Neural cell (in vitro differentiated cells): ENCODE measurements at regions not wholly inside any gene's neighbourhood (a gene's known extent, or its start where the extent isn't known, plus 50 kb on each side); places are given as distances from the start of the nearest gene placed in this dataset.

ENCODE experiments used
- H2AFZ ChIP-seq: fragments of 200-600, 300-800 bp; sonication (generic), shearing (Covaris generic); 2 replicates; pipeline ENCODE4 v1.6.0; 2014; ENCODE audit warnings: low read depth, mild to moderate bottlenecking, antibody characterized with exemption, low read length, moderate library complexity
- H3F3A ChIP-seq: fragments of 200-600 bp; shearing (Covaris generic); 2 replicates; pipeline ENCODE4 v1.6.1; 2016; ENCODE audit warnings: mild to moderate bottlenecking, moderate library complexity, mixed read lengths, antibody characterized with exemption, low read length; ENCODE audit not compliant: insufficient read depth, poor library complexity, severe bottlenecking
- H3K27ac ChIP-seq: fragments of 200-600, 300-800 bp; sonication (generic), shearing (Covaris generic); 2 replicates; pipeline ENCODE4 v1.5.1; 2014; ENCODE audit warnings: mild to moderate bottlenecking, low read length, moderate library complexity
- H3K27me3 ChIP-seq: fragments of 300-800, 200-600 bp; sonication (generic), shearing (Covaris generic); 2 replicates; pipeline ENCODE4 v1.6.0; 2014; ENCODE audit warnings: mild to moderate bottlenecking, low read depth, low read length, moderate library complexity; ENCODE audit not compliant: insufficient read depth
- H3K36me3 ChIP-seq: fragments of 300-800, 200-600 bp; sonication (generic), shearing (Covaris generic); 2 replicates; pipeline ENCODE4 v1.5.1; 2014; ENCODE audit warnings: mild to moderate bottlenecking, antibody characterized with exemption, low read length, moderate library complexity; ENCODE audit not compliant: insufficient read depth
- H3K4me2 ChIP-seq: fragments of 300-800, 200-600 bp; sonication (generic), shearing (Covaris generic); 2 replicates; pipeline ENCODE4 v1.6.0; 2014; ENCODE audit warnings: mild to moderate bottlenecking, low read length
- H3K4me3 ChIP-seq: fragments of 300-800, 200-600 bp; sonication (generic), shearing (Covaris generic); 2 replicates; pipeline ENCODE4 v1.5.1; 2014; ENCODE audit warnings: mild to moderate bottlenecking, low read length, moderate library complexity
- H3K79me2 ChIP-seq: fragments of 200-600 bp; shearing (Covaris generic); replicated peaks from 2 replicates; pipeline ENCODE4 v1.6.0; 2014; ENCODE audit warnings: mild to moderate bottlenecking, low read length, moderate library complexity; ENCODE audit not compliant: insufficient read depth
- H3K9ac ChIP-seq: fragments of 300-800, 200-600 bp; sonication (generic), shearing (Covaris generic); 2 replicates; pipeline ENCODE4 v1.6.1; 2016; ENCODE audit warnings: mild to moderate bottlenecking, low read length, mixed read lengths
- H3K9me2 ChIP-seq: fragments of 200-600 bp; shearing (Covaris generic); 2 replicates; pipeline ENCODE4 v1.6.1; 2016; ENCODE audit warnings: mild to moderate bottlenecking, low read length, mixed read lengths; ENCODE audit not compliant: insufficient read depth
- H3K9me3 ChIP-seq: fragments of 200-600, 300-800 bp; sonication (generic), shearing (Covaris generic); 2 replicates; pipeline ENCODE4 v1.6.1; 2016; ENCODE audit warnings: mild to moderate bottlenecking, mixed run types, low read length, moderate library complexity, mixed read lengths
- H4K20me1 ChIP-seq: fragments of 200-600 bp; shearing (Covaris generic); 2 replicates; pipeline ENCODE4 v1.6.1; 2016; ENCODE audit warnings: mild to moderate bottlenecking, mixed run types; ENCODE audit not compliant: insufficient read depth
- CTCF ChIP-seq: fragments of 450-650 bp; IDR thresholded peaks from 2 replicates; pipeline ENCODE4 v1.5.1; 2014; ENCODE audit warnings: antibody characterized with exemption, mild to moderate bottlenecking, moderate library complexity; ENCODE audit not compliant: poor library complexity, severe bottlenecking
- EP300 ChIP-seq: fragments of 450-650 bp; conservative IDR thresholded peaks from 2 replicates; pipeline ENCODE4 v1.6.1; 2014; ENCODE audit warnings: antibody characterized with exemption, mild to moderate bottlenecking, moderate library complexity; ENCODE audit not compliant: poor library complexity, severe bottlenecking
- EZH2 ChIP-seq: fragments of 200-600, 300-800 bp; shearing (Covaris generic), sonication (generic); IDR thresholded peaks from 2 replicates; pipeline ENCODE4 v1.6.1; 2014; ENCODE audit warnings: antibody characterized with exemption, low read length, borderline replicate concordance, mild to moderate bottlenecking; ENCODE audit not compliant: insufficient read depth, poor library complexity, severe bottlenecking
- MXI1 ChIP-seq: fragments of 450-650 bp; conservative IDR thresholded peaks from 2 replicates; pipeline ENCODE4 v1.6.1; 2014; ENCODE audit warnings: antibody characterized with exemption, mild to moderate bottlenecking; ENCODE audit not compliant: poor library complexity, severe bottlenecking
- POLR2AphosphoS5 ChIP-seq: IDR thresholded peaks from 2 replicates; pipeline ENCODE4 v1.6.1; 2012
- RAD21 ChIP-seq: fragments of 450-650 bp; conservative IDR thresholded peaks from 2 replicates; pipeline ENCODE4 v1.6.1; 2014; ENCODE audit warnings: antibody characterized with exemption, mild to moderate bottlenecking, moderate library complexity
- SMC3 ChIP-seq: fragments of 450-650 bp; conservative IDR thresholded peaks from 2 replicates; pipeline ENCODE4 v1.6.1; 2014; ENCODE audit warnings: antibody characterized with exemption, mild to moderate bottlenecking, moderate library complexity; ENCODE audit not compliant: poor library complexity
- TAF1 ChIP-seq: IDR thresholded peaks from 2 replicates; pipeline ENCODE4 v1.6.1; 2012; ENCODE audit warnings: low read depth
- TF ChIP-seq, protein P1 (sequence below): IDR thresholded peaks from 2 replicates; pipeline ENCODE4 v1.6.1; 2012; ENCODE audit warnings: borderline replicate concordance

- no peak for TF ChIP-seq CTCF
Observed at GRCh38 chr10:62562101-62562500, 187.9 kb downstream of the ZNF365 start (continued).

- H3K9me3 ChIP-seq = no peaks in the 10 kb centered on the region
- no peaks in the 10 kb centered on the region for H3F3A ChIP-seq
- no peak overlapping the region for H3K4me2 ChIP-seq
- no peaks in the 10 kb centered on the region for H4K20me1 ChIP-seq
- TF ChIP-seq, protein P1, sequence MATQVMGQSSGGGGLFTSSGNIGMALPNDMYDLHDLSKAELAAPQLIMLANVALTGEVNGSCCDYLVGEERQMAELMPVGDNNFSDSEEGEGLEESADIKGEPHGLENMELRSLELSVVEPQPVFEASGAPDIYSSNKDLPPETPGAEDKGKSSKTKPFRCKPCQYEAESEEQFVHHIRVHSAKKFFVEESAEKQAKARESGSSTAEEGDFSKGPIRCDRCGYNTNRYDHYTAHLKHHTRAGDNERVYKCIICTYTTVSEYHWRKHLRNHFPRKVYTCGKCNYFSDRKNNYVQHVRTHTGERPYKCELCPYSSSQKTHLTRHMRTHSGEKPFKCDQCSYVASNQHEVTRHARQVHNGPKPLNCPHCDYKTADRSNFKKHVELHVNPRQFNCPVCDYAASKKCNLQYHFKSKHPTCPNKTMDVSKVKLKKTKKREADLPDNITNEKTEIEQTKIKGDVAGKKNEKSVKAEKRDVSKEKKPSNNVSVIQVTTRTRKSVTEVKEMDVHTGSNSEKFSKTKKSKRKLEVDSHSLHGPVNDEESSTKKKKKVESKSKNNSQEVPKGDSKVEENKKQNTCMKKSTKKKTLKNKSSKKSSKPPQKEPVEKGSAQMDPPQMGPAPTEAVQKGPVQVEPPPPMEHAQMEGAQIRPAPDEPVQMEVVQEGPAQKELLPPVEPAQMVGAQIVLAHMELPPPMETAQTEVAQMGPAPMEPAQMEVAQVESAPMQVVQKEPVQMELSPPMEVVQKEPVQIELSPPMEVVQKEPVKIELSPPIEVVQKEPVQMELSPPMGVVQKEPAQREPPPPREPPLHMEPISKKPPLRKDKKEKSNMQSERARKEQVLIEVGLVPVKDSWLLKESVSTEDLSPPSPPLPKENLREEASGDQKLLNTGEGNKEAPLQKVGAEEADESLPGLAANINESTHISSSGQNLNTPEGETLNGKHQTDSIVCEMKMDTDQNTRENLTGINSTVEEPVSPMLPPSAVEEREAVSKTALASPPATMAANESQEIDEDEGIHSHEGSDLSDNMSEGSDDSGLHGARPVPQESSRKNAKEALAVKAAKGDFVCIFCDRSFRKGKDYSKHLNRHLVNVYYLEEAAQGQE = no peak
- TF ChIP-seq SMC3 (no peak), EZH2 (no peak), MXI1 (no peak), EP300 (no peak), TAF1 (no peak), CTCF (no peak), POLR2AphosphoS5 (no peak), RAD21 (no peak)
- no peak overlapping the region for H3K27ac ChIP-seq
- H3K9me2 ChIP-seq = no peaks in the 10 kb centered on the region
- H3K4me3 ChIP-seq = no peak overlapping the region
- no peaks in the 10 kb centered on the region for H3K27me3 ChIP-seq
- H3K9ac ChIP-seq = no peak overlapping the region
- no peaks in the 10 kb centered on the region for H3K79me2 ChIP-seq
- H3K36me3 ChIP-seq = no peaks in the 10 kb centered on the region
- H2AFZ ChIP-seq = no peak overlapping the region
Observed at GRCh38 chr10:62562795-62563194, 188.6 kb downstream of the ZNF365 start.

- H4K20me1 ChIP-seq = no peaks in the 10 kb centered on the region
- no peaks in the 10 kb centered on the region for H3K9me2 ChIP-seq
- H3K9me3 ChIP-seq = no peaks in the 10 kb centered on the region
- no peaks in the 10 kb centered on the region for H3K79me2 ChIP-seq
- no peak overlapping the region for H2AFZ ChIP-seq
- no peaks in the 10 kb centered on the region for H3K27me3 ChIP-seq
- no peaks in the 10 kb centered on the region for H3K36me3 ChIP-seq
- no peaks in the 10 kb centered on the region for H3F3A ChIP-seq
- TF ChIP-seq, protein P1 = no peak
- TF ChIP-seq POLR2AphosphoS5 = no peak
- no peak for TF ChIP-seq CTCF
- no peak for TF ChIP-seq EZH2
- TF ChIP-seq MXI1 = no peak
- no peak for TF ChIP-seq RAD21
- TF ChIP-seq SMC3 = no peak
- TF ChIP-seq TAF1 = no peak
- no peak for TF ChIP-seq EP300
- H3K4me2 ChIP-seq = no peak overlapping the region
- H3K4me3 ChIP-seq = no peak overlapping the region
- no peak overlapping the region for H3K27ac ChIP-seq
- no peak overlapping the region for H3K9ac ChIP-seq
Observed at GRCh38 chr10:62573929-62574328, 199.8 kb downstream of the ZNF365 start.
